ENCODE measurements at regions not wholly inside any gene's neighbourhood (a gene's known extent, or its start where the extent isn't known, plus 50 kb on each side); places are given as distances from the start of the nearest gene placed in this dataset.

GRCh38 chr1:227403535-227403934, 85.2 kb upstream of the CDC42BPA start:
- H2AFZ ChIP-seq (ENCODE audit: low read depth, low read length): no peak overlapping the region
- no peak overlapping the region for H3K27ac ChIP-seq (ENCODE audit: low read length)
- no peaks in the 10 kb centered on the region for H4K20me1 ChIP-seq (ENCODE audit: insufficient read depth, low read length)
- no peak overlapping the region for H3K9ac ChIP-seq (ENCODE audit: low read length)
- no peaks in the 10 kb centered on the region for H3K4me1 ChIP-seq (ENCODE audit: low read length)
- no peak overlapping the region for H3K4me3 ChIP-seq (ENCODE audit: low read length)
- TF ChIP-seq EZH2phosphoT487 (IDR thresholded peaks at IDR 0.05; ENCODE audit: low read depth): no peak
- no peak for TF ChIP-seq CTCF (IDR thresholded peaks at IDR 0.05; ENCODE audit: low read depth, low read length)
- no peaks in the 10 kb centered on the region for H3K36me3 ChIP-seq (replicated peaks; ENCODE audit: low read depth, low read length)
- no peaks in the 10 kb centered on the region for H3K9me3 ChIP-seq (ENCODE audit: insufficient read depth, low read length)
- H3K27me3 ChIP-seq (ENCODE audit: low read depth, low read length): peaks cover 4% of the 10 kb centered on the region; the same call in 1 of the 2 replicates
- no peak overlapping the region for H3K4me2 ChIP-seq (ENCODE audit: low read length)
- no peaks in the 10 kb centered on the region for H3K79me2 ChIP-seq (ENCODE audit: low read length)

- Histone ChIP-seq H3K36me3 (replicated peaks; ENCODE audit: low read depth, low read length) (no peaks in the 10 kb centered on the region), H2AFZ (ENCODE audit: low read depth, low read length) (no peak overlapping the region), H3K9me3 (ENCODE audit: insufficient read depth, low read length) (no peaks in the 10 kb centered on the region), H3K79me2 (ENCODE audit: low read length) (no peaks in the 10 kb centered on the region), H4K20me1 (ENCODE audit: insufficient read depth, low read length) (no peaks in the 10 kb centered on the region), H3K4me1 (ENCODE audit: low read length) (no peaks in the 10 kb centered on the region), H3K27me3 (ENCODE audit: low read depth, low read length) (0 out of 2 replicates have a peak, but pooled peaks cover 3% of the 10 kb centered on the region), H3K27ac (ENCODE audit: low read length) (no peak overlapping the region), H3K9ac (ENCODE audit: low read length) (no peak overlapping the region), H3K4me2 (ENCODE audit: low read length) (no peak overlapping the region), H3K4me3 (ENCODE audit: low read length) (no peak overlapping the region)
- TF ChIP-seq EZH2phosphoT487 (IDR thresholded peaks at IDR 0.05; ENCODE audit: low read depth): no peak
- no peak for TF ChIP-seq CTCF (IDR thresholded peaks at IDR 0.05; ENCODE audit: low read depth, low read length)
Measured at GRCh38 chr1:227401562-227402342, 83.5 kb upstream of the CDC42BPA start.

- no peak overlapping the region for H3K4me2 ChIP-seq (ENCODE audit: low read length)
- no peaks in the 10 kb centered on the region for H3K4me1 ChIP-seq (ENCODE audit: low read length)
- no peak for TF ChIP-seq EZH2phosphoT487 (IDR thresholded peaks at IDR 0.05; ENCODE audit: low read depth)
- no peak for TF ChIP-seq CTCF (IDR thresholded peaks at IDR 0.05; ENCODE audit: low read depth, low read length)
- H2AFZ ChIP-seq (ENCODE audit: low read depth, low read length): no peak overlapping the region
- H3K9ac ChIP-seq (ENCODE audit: low read length): no peak overlapping the region
- H3K79me2 ChIP-seq (ENCODE audit: low read length): no peaks in the 10 kb centered on the region
- H3K27ac ChIP-seq (ENCODE audit: low read length): no peak overlapping the region
- 0 out of 2 replicates have a peak, but pooled peaks cover 3% of the 10 kb centered on the region for H3K27me3 ChIP-seq (ENCODE audit: low read depth, low read length)
- no peak overlapping the region for H3K4me3 ChIP-seq (ENCODE audit: low read length)
- H4K20me1 ChIP-seq (ENCODE audit: insufficient read depth, low read length): no peaks in the 10 kb centered on the region
- no peaks in the 10 kb centered on the region for H3K9me3 ChIP-seq (ENCODE audit: insufficient read depth, low read length)
- H3K36me3 ChIP-seq (replicated peaks; ENCODE audit: low read depth, low read length): no peaks in the 10 kb centered on the region
Measured at GRCh38 chr1:227399152-227399730, 80.9 kb upstream of the CDC42BPA start.

- TF ChIP-seq CTCF (IDR thresholded peaks at IDR 0.05; ENCODE audit: low read depth, low read length) (no peak), EZH2phosphoT487 (IDR thresholded peaks at IDR 0.05; ENCODE audit: low read depth) (no peak)
- Histone ChIP-seq H3K9ac (ENCODE audit: low read length) (no peak overlapping the region), H3K79me2 (ENCODE audit: low read length) (no peaks in the 10 kb centered on the region), H2AFZ (ENCODE audit: low read depth, low read length) (no peak overlapping the region), H3K4me2 (ENCODE audit: low read length) (no peak overlapping the region), H3K9me3 (ENCODE audit: insufficient read depth, low read length) (no peaks in the 10 kb centered on the region), H3K4me1 (ENCODE audit: low read length) (no peaks in the 10 kb centered on the region), H3K36me3 (replicated peaks; ENCODE audit: low read depth, low read length) (no peaks in the 10 kb centered on the region), H4K20me1 (ENCODE audit: insufficient read depth, low read length) (no peaks in the 10 kb centered on the region), H3K4me3 (ENCODE audit: low read length) (no peak overlapping the region), H3K27me3 (ENCODE audit: low read depth, low read length) (0 out of 2 replicates have a peak, but pooled peaks cover 3% of the 10 kb centered on the region), H3K27ac (ENCODE audit: low read length) (no peak overlapping the region)
Measured at GRCh38 chr1:227397354-227397978, 79.2 kb upstream of the CDC42BPA start.
